ENCODE measurements at regions not wholly inside any gene's neighbourhood (a gene's known extent, or its start where the extent isn't known, plus 50 kb on each side); places are given as distances from the start of the nearest gene placed in this dataset.
"Not testable (repeated sequence)": the region's sequence is repeated elsewhere in the genome, so short reads cannot be mapped to it uniquely, and the experiment has no call there.

DNA sequence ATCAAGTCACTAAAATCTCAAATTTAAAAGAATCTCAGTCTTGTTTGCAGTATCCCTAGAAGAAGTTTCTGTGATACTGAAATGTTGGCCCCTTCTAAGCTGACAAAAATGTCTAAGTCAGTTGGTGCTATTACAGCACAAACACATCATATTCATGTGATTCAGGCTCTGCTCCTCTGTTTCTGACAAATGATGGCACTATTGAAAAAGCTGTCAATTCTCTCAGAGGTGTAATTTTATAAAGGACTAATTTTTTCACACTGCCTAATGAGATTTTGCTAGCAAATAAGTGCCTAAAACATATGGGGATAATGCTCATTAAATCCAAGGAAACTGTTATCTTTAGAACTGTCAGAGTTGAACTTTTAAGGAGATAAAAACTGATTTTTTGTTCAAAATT lies 445.9 kb downstream of the DSC3 start:
- Mint-ChIP-seq H3K4me3 (no peak overlapping the region), H3K9me3 (ENCODE audit: insufficient read depth) (peaks cover 2% of the 10 kb centered on the region), H3K27me3 (no peaks in the 10 kb centered on the region), H3K27ac (no peak overlapping the region), H3K4me1 (no peaks in the 10 kb centered on the region)
- no peaks in the 10 kb centered on the region for H3K4me1 ChIP-seq (ENCODE audit: control insufficient read depth in 2 of 2, insufficient read depth in 2 of 2, low read length in 2 of 2)
- ATAC-seq (ENCODE audit: low read depth) (no peak), DNase-seq (no peak)
- no peak overlapping the region for H3K4me3 ChIP-seq (ENCODE audit: control extremely low read depth in 1 of 5, extremely low read depth in 1 of 5, insufficient read depth in 1 of 5, low read depth in 2 of 5, low read length in 4 of 5)
- ChIA-PET CTCF (no interaction called here), POLR2A (no interaction called here)
- H3K27ac ChIP-seq (ENCODE audit: low read length in 2 of 2): no peak overlapping the region
- H2AFZ ChIP-seq (ENCODE audit: insufficient read depth, low read depth, low read length, poor library complexity, severe bottlenecking): no peak overlapping the region
- H3K4me2 ChIP-seq (replicated peaks; ENCODE audit: low read depth, low read length, poor library complexity, severe bottlenecking): no peak overlapping the region
- H3K9ac ChIP-seq (ENCODE audit: low read length): no peak overlapping the region
- TF ChIP-seq EZH2 (IDR thresholded peaks at IDR 0.05; ENCODE audit: borderline replicate concordance, insufficient read depth, low read depth, low read length, poor library complexity, severe bottlenecking): no peak
- TF ChIP-seq, protein P1, sequence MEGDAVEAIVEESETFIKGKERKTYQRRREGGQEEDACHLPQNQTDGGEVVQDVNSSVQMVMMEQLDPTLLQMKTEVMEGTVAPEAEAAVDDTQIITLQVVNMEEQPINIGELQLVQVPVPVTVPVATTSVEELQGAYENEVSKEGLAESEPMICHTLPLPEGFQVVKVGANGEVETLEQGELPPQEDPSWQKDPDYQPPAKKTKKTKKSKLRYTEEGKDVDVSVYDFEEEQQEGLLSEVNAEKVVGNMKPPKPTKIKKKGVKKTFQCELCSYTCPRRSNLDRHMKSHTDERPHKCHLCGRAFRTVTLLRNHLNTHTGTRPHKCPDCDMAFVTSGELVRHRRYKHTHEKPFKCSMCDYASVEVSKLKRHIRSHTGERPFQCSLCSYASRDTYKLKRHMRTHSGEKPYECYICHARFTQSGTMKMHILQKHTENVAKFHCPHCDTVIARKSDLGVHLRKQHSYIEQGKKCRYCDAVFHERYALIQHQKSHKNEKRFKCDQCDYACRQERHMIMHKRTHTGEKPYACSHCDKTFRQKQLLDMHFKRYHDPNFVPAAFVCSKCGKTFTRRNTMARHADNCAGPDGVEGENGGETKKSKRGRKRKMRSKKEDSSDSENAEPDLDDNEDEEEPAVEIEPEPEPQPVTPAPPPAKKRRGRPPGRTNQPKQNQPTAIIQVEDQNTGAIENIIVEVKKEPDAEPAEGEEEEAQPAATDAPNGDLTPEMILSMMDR (IDR thresholded peaks at IDR 0.05): no peak
- H3K36me3 ChIP-seq (replicated peaks in 1 of 2; ENCODE audit: control extremely low read depth in 1 of 2, control insufficient read depth in 1 of 2, extremely low read depth in 1 of 2, insufficient read depth in 2 of 2, low read length in 1 of 2): no peaks in the 10 kb centered on the region
- no peaks in the 10 kb centered on the region for H3K9me3 ChIP-seq (ENCODE audit: control extremely low read depth in 1 of 3, control insufficient read depth in 2 of 3, insufficient read depth in 1 of 3, low read length in 2 of 3)
- no peaks in the 10 kb centered on the region for H3K79me2 ChIP-seq (ENCODE audit: control insufficient read depth, insufficient read depth, low read length)
- H4K20me1 ChIP-seq (ENCODE audit: control insufficient read depth, insufficient read depth, low read length, poor library complexity, severe bottlenecking): no peaks in the 10 kb centered on the region
- no peaks in the 10 kb centered on the region for H3K27me3 ChIP-seq (replicated peaks in 1 of 4; ENCODE audit: control extremely low read depth in 1 of 4, control insufficient read depth in 3 of 4, insufficient read depth in 4 of 4, low read length in 3 of 4)
- intact Hi-C loops (cut with micrococcal nuclease): no loop called here

DNA sequence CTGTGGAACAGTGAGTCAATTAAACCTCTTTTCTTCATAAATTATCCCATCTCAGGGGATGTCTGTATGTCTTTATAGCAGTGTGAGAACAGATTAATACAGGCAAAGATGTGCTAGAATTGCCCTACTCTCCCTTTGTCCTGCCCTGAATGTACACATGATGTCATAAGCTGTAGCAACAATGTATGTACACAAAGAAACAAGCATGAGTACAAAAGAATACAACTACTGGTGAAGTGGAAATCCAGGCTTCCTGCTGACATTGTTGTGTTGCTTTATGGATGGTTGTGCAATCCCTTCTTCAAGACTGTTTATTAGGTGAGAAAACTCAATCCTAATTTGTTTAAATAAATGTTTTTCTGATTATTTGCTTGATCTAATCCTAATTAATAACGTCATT lies 446.6 kb downstream of the DSC3 start:
- H3K27ac Mint-ChIP-seq: no peak overlapping the region
- ChIA-PET POLR2A (no interaction called here), CTCF (no interaction called here)
- H3K9me3 ChIP-seq (ENCODE audit: control extremely low read depth in 1 of 3, control insufficient read depth in 2 of 3, insufficient read depth in 1 of 3, low read length in 2 of 3): no peaks in the 10 kb centered on the region
- TF ChIP-seq, protein P1 (IDR thresholded peaks at IDR 0.05): no peak
- TF ChIP-seq EZH2 (IDR thresholded peaks at IDR 0.05; ENCODE audit: borderline replicate concordance, insufficient read depth, low read depth, low read length, poor library complexity, severe bottlenecking): no peak
- no peak overlapping the region for H3K27ac ChIP-seq (ENCODE audit: low read length in 2 of 2)
- H3K27me3 ChIP-seq (replicated peaks in 1 of 4; ENCODE audit: control extremely low read depth in 1 of 4, control insufficient read depth in 3 of 4, insufficient read depth in 4 of 4, low read length in 3 of 4): no peaks in the 10 kb centered on the region
- no peaks in the 10 kb centered on the region for H3K36me3 ChIP-seq (replicated peaks in 1 of 2; ENCODE audit: control extremely low read depth in 1 of 2, control insufficient read depth in 1 of 2, extremely low read depth in 1 of 2, insufficient read depth in 2 of 2, low read length in 1 of 2)
- peaks cover 2% of the 10 kb centered on the region for H3K9me3 Mint-ChIP-seq (ENCODE audit: insufficient read depth)
- H3K27me3 Mint-ChIP-seq: no peaks in the 10 kb centered on the region
- no peak overlapping the region for H3K4me2 ChIP-seq (replicated peaks; ENCODE audit: low read depth, low read length, poor library complexity, severe bottlenecking)
- DNase-seq (no peak), ATAC-seq (ENCODE audit: low read depth) (no peak)
- H3K9ac ChIP-seq (ENCODE audit: low read length): no peak overlapping the region
- intact Hi-C loops (cut with micrococcal nuclease): no loop called here
- H4K20me1 ChIP-seq (ENCODE audit: control insufficient read depth, insufficient read depth, low read length, poor library complexity, severe bottlenecking): no peaks in the 10 kb centered on the region
- no CpG with 5 or more reads among the region's 1 CpG for WGBS (ENCODE audit: insufficient coverage)
- H2AFZ ChIP-seq (ENCODE audit: insufficient read depth, low read depth, low read length, poor library complexity, severe bottlenecking): no peak overlapping the region
- H3K79me2 ChIP-seq (ENCODE audit: control insufficient read depth, insufficient read depth, low read length): no peaks in the 10 kb centered on the region
- H3K4me1 ChIP-seq (ENCODE audit: control insufficient read depth in 2 of 2, insufficient read depth in 2 of 2, low read length in 2 of 2): no peaks in the 10 kb centered on the region
- H3K4me1 Mint-ChIP-seq: no peaks in the 10 kb centered on the region
- no peak overlapping the region for H3K4me3 ChIP-seq (ENCODE audit: control extremely low read depth in 1 of 5, extremely low read depth in 1 of 5, insufficient read depth in 1 of 5, low read depth in 2 of 5, low read length in 4 of 5)
- H3K4me3 Mint-ChIP-seq: no peak overlapping the region

DNA sequence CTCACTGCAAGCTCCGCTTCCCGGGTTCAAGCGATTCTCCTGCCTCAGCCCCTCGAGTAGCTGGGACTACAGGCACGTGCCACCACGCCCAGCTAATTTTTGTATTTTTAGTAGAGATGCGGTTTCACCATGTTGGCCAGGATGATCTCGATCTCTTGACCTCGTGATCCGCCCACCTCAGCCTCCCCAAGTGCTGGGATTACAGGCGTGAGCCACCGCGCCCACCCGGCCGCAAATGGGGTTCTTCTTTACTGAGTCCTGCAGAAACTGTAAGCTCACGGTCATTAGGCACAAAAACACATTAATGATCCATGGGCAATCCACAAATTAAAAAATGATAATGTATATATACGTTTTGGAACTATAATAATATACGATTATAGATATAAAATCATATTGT lies 447.6 kb downstream of the DSC3 start:
- WGBS (ENCODE audit: insufficient coverage): 94% methylated on average over 10 of the region's 18 CpGs
- H4K20me1 ChIP-seq (ENCODE audit: control insufficient read depth, insufficient read depth, low read length, poor library complexity, severe bottlenecking); H3K4me1 Mint-ChIP-seq; H3K4me3 ChIP-seq (ENCODE audit: control extremely low read depth in 1 of 5, extremely low read depth in 1 of 5, insufficient read depth in 1 of 5, low read depth in 2 of 5, low read length in 4 of 5); H3K4me1 ChIP-seq (ENCODE audit: control insufficient read depth in 2 of 2, insufficient read depth in 2 of 2, low read length in 2 of 2); H3K27me3 ChIP-seq (replicated peaks in 1 of 4; ENCODE audit: control extremely low read depth in 1 of 4, control insufficient read depth in 3 of 4, insufficient read depth in 4 of 4, low read length in 3 of 4); H3K27me3 Mint-ChIP-seq; H3K36me3 ChIP-seq (replicated peaks in 1 of 2; ENCODE audit: control extremely low read depth in 1 of 2, control insufficient read depth in 1 of 2, extremely low read depth in 1 of 2, insufficient read depth in 2 of 2, low read length in 1 of 2); H3K4me3 Mint-ChIP-seq; H3K4me2 ChIP-seq (replicated peaks; ENCODE audit: low read depth, low read length, poor library complexity, severe bottlenecking); CTCF ChIA-PET; H3K27ac ChIP-seq (ENCODE audit: low read length in 2 of 2); DNase-seq; ATAC-seq (ENCODE audit: low read depth); POLR2A ChIA-PET; H2AFZ ChIP-seq (ENCODE audit: insufficient read depth, low read depth, low read length, poor library complexity, severe bottlenecking); H3K9me3 Mint-ChIP-seq (ENCODE audit: insufficient read depth); H3K9ac ChIP-seq (ENCODE audit: low read length); intact Hi-C loops (cut with micrococcal nuclease); H3K27ac Mint-ChIP-seq; H3K9me3 ChIP-seq (ENCODE audit: control extremely low read depth in 1 of 3, control insufficient read depth in 2 of 3, insufficient read depth in 1 of 3, low read length in 2 of 3); H3K79me2 ChIP-seq (ENCODE audit: control insufficient read depth, insufficient read depth, low read length): not testable (repeated sequence)

All from B cell (primary cell).